ENCODE measurements at regions not wholly inside any gene's neighbourhood (a gene's known extent, or its start where the extent isn't known, plus 50 kb on each side); places are given as distances from the start of the nearest gene placed in this dataset.

- Histone ChIP-seq H3K27ac (ENCODE audit: low read depth, low read length, poor library complexity, severe bottlenecking) (no peak overlapping the region), H3K9ac (ENCODE audit: low read length) (no peak overlapping the region), H3F3A (ENCODE audit: insufficient read depth, low read length) (no peaks in the 10 kb centered on the region), H3K4me2 (ENCODE audit: low read length) (no peak overlapping the region), H4K20me1 (ENCODE audit: insufficient read depth, low read length) (no peaks in the 10 kb centered on the region), H3K9me3 (ENCODE audit: low read length) (no peaks in the 10 kb centered on the region), H3K9me2 (ENCODE audit: low read depth, low read length) (no peaks in the 10 kb centered on the region), H2AFZ (ENCODE audit: low read length) (no peak overlapping the region), H3K4me3 (ENCODE audit: low read depth, low read length, poor library complexity, severe bottlenecking) (no peak overlapping the region), H3K36me3 (ENCODE audit: insufficient read depth, low read length) (peaks cover 5% of the 10 kb centered on the region; the same call in 1 of the 2 replicates), H3K27me3 (ENCODE audit: insufficient read depth, low read length) (no peaks in the 10 kb centered on the region), H3K4me1 (ENCODE audit: insufficient read depth, low read length, severe bottlenecking) (no peaks in the 10 kb centered on the region), H3K79me2 (ENCODE audit: insufficient read depth, low read length) (no peaks in the 10 kb centered on the region)
- no peak for TF ChIP-seq EZH2 (IDR thresholded peaks at IDR 0.05; ENCODE audit: borderline replicate concordance, low read length)
- no peak for TF ChIP-seq CTCF (IDR thresholded peaks at IDR 0.05; ENCODE audit: low read length)
Measured at GRCh38 chr12:124420041-124420995, 125.4 kb downstream of the RFLNA start.

GRCh38 chr12:124419292-124420040 lies 124.6 kb downstream of the RFLNA start:
- Histone ChIP-seq H3F3A (ENCODE audit: insufficient read depth, low read length) (no peaks in the 10 kb centered on the region), H3K27ac (ENCODE audit: low read depth, low read length, poor library complexity, severe bottlenecking) (no peak overlapping the region), H3K27me3 (ENCODE audit: insufficient read depth, low read length) (no peaks in the 10 kb centered on the region), H2AFZ (ENCODE audit: low read length) (no peak overlapping the region), H3K9ac (ENCODE audit: low read length) (no peak overlapping the region), H3K9me3 (ENCODE audit: low read length) (no peaks in the 10 kb centered on the region), H3K4me3 (ENCODE audit: low read depth, low read length, poor library complexity, severe bottlenecking) (no peak overlapping the region), H4K20me1 (ENCODE audit: insufficient read depth, low read length) (no peaks in the 10 kb centered on the region), H3K36me3 (ENCODE audit: insufficient read depth, low read length) (peaks cover 5% of the 10 kb centered on the region; the same call in 1 of the 2 replicates), H3K4me1 (ENCODE audit: insufficient read depth, low read length, severe bottlenecking) (no peaks in the 10 kb centered on the region), H3K9me2 (ENCODE audit: low read depth, low read length) (no peaks in the 10 kb centered on the region), H3K79me2 (ENCODE audit: insufficient read depth, low read length) (no peaks in the 10 kb centered on the region), H3K4me2 (ENCODE audit: low read length) (no peak overlapping the region)
- TF ChIP-seq EZH2 (IDR thresholded peaks at IDR 0.05; ENCODE audit: borderline replicate concordance, low read length) = no peak
- TF ChIP-seq CTCF (IDR thresholded peaks at IDR 0.05; ENCODE audit: low read length) = no peak

GRCh38 chr12:124418791-124419190 lies 123.9 kb downstream of the RFLNA start:
- Histone ChIP-seq H3K9me2 (ENCODE audit: low read depth, low read length) (no peaks in the 10 kb centered on the region), H3K27ac (ENCODE audit: low read depth, low read length, poor library complexity, severe bottlenecking) (no peak overlapping the region), H4K20me1 (ENCODE audit: insufficient read depth, low read length) (no peaks in the 10 kb centered on the region), H3K9me3 (ENCODE audit: low read length) (no peaks in the 10 kb centered on the region), H3K4me1 (ENCODE audit: insufficient read depth, low read length, severe bottlenecking) (no peaks in the 10 kb centered on the region), H3K9ac (ENCODE audit: low read length) (no peak overlapping the region), H2AFZ (ENCODE audit: low read length) (no peak overlapping the region), H3K79me2 (ENCODE audit: insufficient read depth, low read length) (no peaks in the 10 kb centered on the region), H3K4me2 (ENCODE audit: low read length) (no peak overlapping the region), H3F3A (ENCODE audit: insufficient read depth, low read length) (no peaks in the 10 kb centered on the region), H3K27me3 (ENCODE audit: insufficient read depth, low read length) (no peaks in the 10 kb centered on the region), H3K36me3 (ENCODE audit: insufficient read depth, low read length) (peaks cover 5% of the 10 kb centered on the region; the same call in 1 of the 2 replicates), H3K4me3 (ENCODE audit: low read depth, low read length, poor library complexity, severe bottlenecking) (no peak overlapping the region)
- no peak for TF ChIP-seq CTCF (IDR thresholded peaks at IDR 0.05; ENCODE audit: low read length)
- no peak for TF ChIP-seq EZH2 (IDR thresholded peaks at IDR 0.05; ENCODE audit: borderline replicate concordance, low read length)
